Peyer's patch (tissue), 4 donors: ENCODE measurements at regions not wholly inside any gene's neighbourhood (a gene's known extent, or its start where the extent isn't known, plus 50 kb on each side); places are given as distances from the start of the nearest gene placed in this dataset.

ENCODE experiments used
- DNase-seq, 3 donors: peaks; one replicate each; pipeline ENCODE4 v3.0.0-alpha.2; 2017 to 2019
- H3K27ac ChIP-seq, 4 donors: fragments of 200-600 bp; sonication (generic); one replicate each; pipeline ENCODE4 v1.5.1; 2016 to 2019
- H3K27me3 ChIP-seq, 2 donors: fragments of 200-600 bp; sonication (generic); one replicate each; pipeline ENCODE4 v1.5.1; 2019
- H3K36me3 ChIP-seq, 3 donors: fragments of 200-600 bp; sonication (generic); one replicate each; pipeline ENCODE4 v1.5.1; 2016 to 2019
- H3K4me1 ChIP-seq, 4 donors: fragments of 200-600 bp; sonication (generic); one replicate each; pipeline ENCODE4 v1.5.1; 2016 to 2019
- H3K4me3 ChIP-seq, 4 donors: fragments of 200-600 bp; sonication (generic); 1 replicate in 3 of 4; 2 replicates in 1 of 4; pipeline ENCODE4 v1.5.1; 2016 to 2019; ENCODE audit warnings: mild to moderate bottlenecking in 1 of 4
- H3K9me3 ChIP-seq, 4 donors: fragments of 200-600 bp; sonication (generic); one replicate each; pipeline ENCODE4 v1.5.1; 2016 to 2019; ENCODE audit warnings: mild to moderate bottlenecking in 1 of 4
- POLR2A ChIP-seq, 2 donors: fragments of 450-650 bp; IDR thresholded peaks; one replicate each; pipeline ENCODE4 v1.5.1; 2017; ENCODE audit warnings: antibody characterized with exemption in 2 of 2, mild to moderate bottlenecking in 2 of 2, moderate library complexity in 2 of 2
- TF ChIP-seq, protein P1 (sequence below), 6 experiments: fragments of 450-650 bp in 4 of 6; fragments of 200-600 bp in 2 of 6; sonication (generic) in 1 of 6; IDR thresholded peaks; one replicate each; pipeline ENCODE4 v1.5.1; 2017 to 2019; ENCODE audit warnings: antibody characterized with exemption in 6 of 6, mild to moderate bottlenecking in 3 of 6, moderate library complexity in 1 of 6

DNA sequence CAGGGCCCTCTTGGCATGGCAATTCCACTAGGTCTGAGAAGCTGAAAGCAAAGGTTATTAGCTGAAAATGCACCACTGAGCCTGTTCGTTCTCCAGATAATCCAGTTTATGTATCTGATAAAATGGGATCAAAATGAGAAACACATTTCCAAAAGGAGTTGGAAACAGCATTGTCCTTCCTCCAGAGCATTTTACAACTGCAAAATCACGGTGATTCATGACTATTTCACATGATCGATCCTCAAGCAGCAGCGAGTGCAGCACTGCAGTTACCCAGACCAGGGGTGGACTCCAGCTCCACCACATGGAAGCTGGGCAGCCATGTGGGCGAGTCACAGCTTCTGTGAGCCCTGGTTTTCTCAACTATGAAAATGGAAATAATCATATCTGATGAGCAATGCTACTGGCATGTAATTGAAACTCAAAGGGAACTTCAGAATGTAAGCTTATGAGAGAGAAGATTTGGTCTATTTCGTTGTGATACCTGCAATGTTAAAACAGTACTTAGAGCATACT lies 78.7 kb upstream of the MSX1 start:
- TF ChIP-seq, protein P1, sequence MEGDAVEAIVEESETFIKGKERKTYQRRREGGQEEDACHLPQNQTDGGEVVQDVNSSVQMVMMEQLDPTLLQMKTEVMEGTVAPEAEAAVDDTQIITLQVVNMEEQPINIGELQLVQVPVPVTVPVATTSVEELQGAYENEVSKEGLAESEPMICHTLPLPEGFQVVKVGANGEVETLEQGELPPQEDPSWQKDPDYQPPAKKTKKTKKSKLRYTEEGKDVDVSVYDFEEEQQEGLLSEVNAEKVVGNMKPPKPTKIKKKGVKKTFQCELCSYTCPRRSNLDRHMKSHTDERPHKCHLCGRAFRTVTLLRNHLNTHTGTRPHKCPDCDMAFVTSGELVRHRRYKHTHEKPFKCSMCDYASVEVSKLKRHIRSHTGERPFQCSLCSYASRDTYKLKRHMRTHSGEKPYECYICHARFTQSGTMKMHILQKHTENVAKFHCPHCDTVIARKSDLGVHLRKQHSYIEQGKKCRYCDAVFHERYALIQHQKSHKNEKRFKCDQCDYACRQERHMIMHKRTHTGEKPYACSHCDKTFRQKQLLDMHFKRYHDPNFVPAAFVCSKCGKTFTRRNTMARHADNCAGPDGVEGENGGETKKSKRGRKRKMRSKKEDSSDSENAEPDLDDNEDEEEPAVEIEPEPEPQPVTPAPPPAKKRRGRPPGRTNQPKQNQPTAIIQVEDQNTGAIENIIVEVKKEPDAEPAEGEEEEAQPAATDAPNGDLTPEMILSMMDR (IDR thresholded peaks at IDR 0.05) = no peak
- no peak for TF ChIP-seq POLR2A (IDR thresholded peaks at IDR 0.05)
- no peak overlapping the region for H3K27ac ChIP-seq
- no peak for DNase-seq

GRCh38 chr4:4779486-4779885 lies 80.0 kb upstream of the MSX1 start:
- H3K9me3 ChIP-seq = no peaks in the 10 kb centered on the region
- no peaks in the 10 kb centered on the region for H3K27me3 ChIP-seq
- DNase-seq = no peak
- no peak overlapping the region for H3K4me3 ChIP-seq
- no peaks in the 10 kb centered on the region for H3K4me1 ChIP-seq
- TF ChIP-seq POLR2A (IDR thresholded peaks at IDR 0.05) = no peak
- TF ChIP-seq, protein P1 (IDR thresholded peaks at IDR 0.05) = no peak
- H3K36me3 ChIP-seq = no peaks in the 10 kb centered on the region
- no peak overlapping the region for H3K27ac ChIP-seq

More for the DNA sequence above, 78.7 kb upstream of the MSX1 start:
- no peaks in the 10 kb centered on the region for H3K4me1 ChIP-seq
- no peak overlapping the region for H3K4me3 ChIP-seq
- no peaks in the 10 kb centered on the region for H3K9me3 ChIP-seq
- H3K27me3 ChIP-seq = no peaks in the 10 kb centered on the region
- no peaks in the 10 kb centered on the region for H3K36me3 ChIP-seq

GRCh38 chr4:4779054-4779453 lies 80.4 kb upstream of the MSX1 start:
- TF ChIP-seq, protein P1 (IDR thresholded peaks at IDR 0.05) = no peak
- no peaks in the 10 kb centered on the region for H3K9me3 ChIP-seq
- no peaks in the 10 kb centered on the region for H3K27me3 ChIP-seq
- no peak overlapping the region for H3K27ac ChIP-seq
- no peak for DNase-seq
- H3K36me3 ChIP-seq = no peaks in the 10 kb centered on the region
- H3K4me3 ChIP-seq = no peak overlapping the region
- no peaks in the 10 kb centered on the region for H3K4me1 ChIP-seq

GRCh38 chr4:4778554-4778953 lies 80.9 kb upstream of the MSX1 start:
- Histone ChIP-seq H3K36me3 (no peaks in the 10 kb centered on the region), H3K9me3 (no peaks in the 10 kb centered on the region), H3K4me1 (no peaks in the 10 kb centered on the region), H3K27me3 (no peaks in the 10 kb centered on the region), H3K27ac (no peak overlapping the region), H3K4me3 (no peak overlapping the region)
- TF ChIP-seq, protein P1 (IDR thresholded peaks at IDR 0.05) = no peak
- no peak for TF ChIP-seq POLR2A (IDR thresholded peaks at IDR 0.05)
- no peak for DNase-seq

DNA sequence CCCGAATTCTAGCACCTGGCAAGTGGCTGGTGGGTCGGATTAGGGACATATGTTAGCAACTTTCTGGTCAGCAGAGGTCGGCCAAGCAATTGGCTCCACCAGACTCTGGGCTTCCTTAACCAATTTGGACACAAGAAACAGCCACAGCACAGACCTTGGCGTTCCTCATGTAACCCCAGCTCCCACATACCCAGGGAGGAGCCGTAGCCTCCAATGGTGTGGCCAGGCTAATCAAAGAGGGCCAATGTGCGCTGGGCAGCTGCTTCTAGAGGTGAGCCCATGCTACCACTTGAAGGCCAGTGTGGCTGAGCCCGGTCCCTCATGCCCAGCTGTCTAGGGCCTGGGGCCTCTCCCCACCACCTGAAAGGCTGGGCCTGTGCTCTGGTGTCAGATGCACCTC lies 82.5 kb upstream of the MSX1 start:
- Histone ChIP-seq H3K36me3 (no peaks in the 10 kb centered on the region), H3K4me3 (no peak overlapping the region), H3K4me1 (no peaks in the 10 kb centered on the region), H3K27me3 (no peaks in the 10 kb centered on the region), H3K27ac (no peak overlapping the region), H3K9me3 (no peaks in the 10 kb centered on the region)
- no peak for DNase-seq
- TF ChIP-seq, protein P1 (IDR thresholded peaks at IDR 0.05) = no peak
- no peak for TF ChIP-seq POLR2A (IDR thresholded peaks at IDR 0.05)

GRCh38 chr4:4776335-4776734 lies 83.1 kb upstream of the MSX1 start:
- TF ChIP-seq POLR2A (IDR thresholded peaks at IDR 0.05) = no peak
- TF ChIP-seq, protein P1 (IDR thresholded peaks at IDR 0.05) = no peak
- Histone ChIP-seq H3K9me3 (no peaks in the 10 kb centered on the region), H3K36me3 (no peaks in the 10 kb centered on the region), H3K27me3 (no peaks in the 10 kb centered on the region), H3K27ac (no peak overlapping the region), H3K4me3 (no peak overlapping the region), H3K4me1 (no peaks in the 10 kb centered on the region)
- no peak for DNase-seq
